GM12892 (cell line): ENCODE measurements at regions not wholly inside any gene's neighbourhood (a gene's known extent, or its start where the extent isn't known, plus 50 kb on each side); places are given as distances from the start of the nearest gene placed in this dataset.

Experiments used
- POLR2A ChIP-seq: IDR thresholded peaks from 2 replicates; pipeline ENCODE4 v1.6.1; 2011; ENCODE audit warnings: low read depth, low read length, control low read depth
- POLR2AphosphoS5 ChIP-seq: IDR thresholded peaks from 2 replicates; pipeline ENCODE4 v1.6.1; 2011; ENCODE audit warnings: low read depth, low read length, control low read depth
- TAF1 ChIP-seq: IDR thresholded peaks from 2 replicates; pipeline ENCODE4 v1.6.1; 2011; ENCODE audit warnings: low read depth, mild to moderate bottlenecking, control low read depth, low read length, borderline replicate concordance

GRCh38 chr22:48851933-48852549 is 975.6 kb downstream of the BRD1 start:
- TF ChIP-seq POLR2A, result no peak
- no peak for TF ChIP-seq POLR2AphosphoS5
- TF ChIP-seq TAF1, result no peak
